ENCODE measurements at regions not wholly inside any gene's neighbourhood (a gene's known extent, or its start where the extent isn't known, plus 50 kb on each side); places are given as distances from the start of the nearest gene placed in this dataset.

- no peak for TF ChIP-seq CTCF (IDR thresholded peaks at IDR 0.05)
- TF ChIP-seq POLR2A (IDR thresholded peaks at IDR 0.05), result no peak
These were observed 96.7 kb upstream of the KLHL25 start for GRCh38 chr15:85891470-85891869.

Data from right lobe of liver (tissue), 4 donors.